ENCODE measurements at regions not wholly inside any gene's neighbourhood (a gene's known extent, or its start where the extent isn't known, plus 50 kb on each side); places are given as distances from the start of the nearest gene placed in this dataset.

- TF ChIP-seq POLR2A (IDR thresholded peaks at IDR 0.05), result no peak
- no peak for TF ChIP-seq CTCF (IDR thresholded peaks at IDR 0.05)
These were observed 164.2 kb upstream of the TCF21 start for GRCh38 chr6:133724726-133725125.

Measured in heart left ventricle (tissue), 13 donors.